ELR (cell line): ENCODE measurements at regions not wholly inside any gene's neighbourhood (a gene's known extent, or its start where the extent isn't known, plus 50 kb on each side); places are given as distances from the start of the nearest gene placed in this dataset.
A peak's percentile ranks its signal among the peaks of the same experiment; 100 is the strongest.
"Not testable (repeated sequence)": the region's sequence is repeated elsewhere in the genome, so short reads cannot be mapped to it uniquely, and the experiment has no call there.

ENCODE experiments used
- DNase-seq: peaks from one replicate; pipeline ENCODE4 v3.0.0-alpha.2; 2015; ENCODE audit warnings: low read depth

- peak; percentile 75 for DNase-seq
These were observed 549.1 kb downstream of the MN1 start for GRCh38 chr22:27252282-27253049.

- DNase-seq, result no peak
These were observed 548.3 kb downstream of the MN1 start for GRCh38 chr22:27253108-27253902.

DNA sequence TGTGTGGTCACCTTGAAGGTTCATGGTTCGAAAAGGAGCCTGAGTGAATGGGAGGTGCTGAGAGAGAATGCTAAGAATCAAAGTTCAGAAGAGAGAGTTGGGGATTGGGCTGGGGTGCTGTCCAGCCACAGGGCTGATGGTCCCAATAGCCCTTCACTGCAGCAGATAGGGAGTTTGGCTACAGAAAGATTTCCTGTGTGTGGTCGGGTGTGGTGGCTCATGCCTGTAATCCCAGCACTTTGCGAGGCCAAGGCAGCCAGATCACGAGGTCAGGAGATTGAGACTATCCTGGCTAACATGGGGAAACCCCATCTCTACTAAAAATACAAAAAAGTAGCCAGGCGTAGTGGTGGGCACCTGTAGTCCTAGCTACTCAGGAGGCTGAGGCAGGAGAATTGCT is 547.5 kb downstream of the MN1 start:
- DNase-seq, result not testable (repeated sequence)

DNA sequence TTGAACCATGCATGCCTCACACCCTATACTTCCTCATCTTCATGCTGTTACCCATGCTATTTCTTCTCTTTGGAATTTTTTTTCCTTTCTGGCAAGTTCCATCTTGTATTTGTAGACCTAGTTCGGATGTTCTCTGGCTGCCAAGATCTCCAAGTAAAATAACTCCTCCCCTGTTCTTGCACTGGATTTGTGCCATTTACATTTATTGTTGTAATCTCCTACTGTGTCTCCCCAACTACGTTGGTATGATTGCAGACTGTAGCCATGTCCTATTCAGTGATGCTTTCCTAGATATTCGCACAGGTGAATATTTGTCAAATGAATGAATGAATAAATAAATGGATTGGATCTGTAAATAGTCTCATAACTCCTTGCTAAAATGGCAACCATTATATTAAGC is 546.0 kb downstream of the MN1 start:
- DNase-seq, result no peak

GRCh38 chr22:27257987-27258386 is 543.6 kb downstream of the MN1 start:
- peak; percentile 6 for DNase-seq

DNA sequence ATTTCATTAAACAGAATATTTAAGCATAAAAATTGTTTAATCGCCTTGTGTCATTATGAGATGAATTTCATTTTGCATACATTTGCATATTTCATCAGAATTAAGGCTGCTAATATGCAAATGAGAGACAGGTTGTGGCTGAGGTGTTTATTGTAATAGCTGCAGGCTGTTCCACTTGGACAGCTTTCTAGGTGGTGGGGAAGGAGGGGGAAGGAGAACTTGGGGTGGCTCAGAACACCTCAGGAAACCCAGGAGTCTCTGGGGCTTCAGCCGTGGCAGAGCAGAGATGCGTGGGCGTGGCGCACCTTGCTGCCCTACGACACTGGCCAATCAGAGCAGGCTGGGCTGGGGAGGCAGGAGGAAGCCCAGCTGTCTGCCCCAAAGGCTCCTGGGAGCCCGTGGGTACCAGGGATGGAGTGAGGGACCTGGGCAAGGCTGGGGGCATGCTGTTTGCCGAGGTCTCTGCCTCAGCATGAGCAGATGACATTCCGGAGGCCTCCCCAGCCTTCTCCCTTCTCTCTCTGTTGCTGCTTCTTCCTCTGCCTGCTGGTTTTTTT is 542.9 kb downstream of the MN1 start:
- DNase-seq, result no peak

DNA sequence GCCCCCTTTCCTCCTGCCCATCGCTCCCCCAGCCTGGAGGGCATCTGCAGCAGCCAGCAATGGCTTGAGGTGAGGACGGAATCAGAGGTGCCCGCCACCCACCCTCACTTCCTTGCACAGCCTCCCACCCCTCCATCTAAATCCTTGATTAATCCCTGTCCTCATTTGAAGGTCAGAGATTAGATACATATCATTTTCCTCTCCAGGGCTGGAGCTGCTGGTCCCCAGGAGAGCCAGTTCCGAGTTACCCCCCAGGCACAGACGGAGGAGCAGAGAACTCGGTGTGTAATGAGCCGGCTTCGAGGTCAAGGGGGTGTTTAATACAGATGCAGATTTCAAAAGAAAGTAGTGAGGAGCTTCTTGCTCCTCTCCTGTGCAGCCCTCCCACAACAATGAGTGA is 542.1 kb downstream of the MN1 start:
- no peak for DNase-seq

DNA sequence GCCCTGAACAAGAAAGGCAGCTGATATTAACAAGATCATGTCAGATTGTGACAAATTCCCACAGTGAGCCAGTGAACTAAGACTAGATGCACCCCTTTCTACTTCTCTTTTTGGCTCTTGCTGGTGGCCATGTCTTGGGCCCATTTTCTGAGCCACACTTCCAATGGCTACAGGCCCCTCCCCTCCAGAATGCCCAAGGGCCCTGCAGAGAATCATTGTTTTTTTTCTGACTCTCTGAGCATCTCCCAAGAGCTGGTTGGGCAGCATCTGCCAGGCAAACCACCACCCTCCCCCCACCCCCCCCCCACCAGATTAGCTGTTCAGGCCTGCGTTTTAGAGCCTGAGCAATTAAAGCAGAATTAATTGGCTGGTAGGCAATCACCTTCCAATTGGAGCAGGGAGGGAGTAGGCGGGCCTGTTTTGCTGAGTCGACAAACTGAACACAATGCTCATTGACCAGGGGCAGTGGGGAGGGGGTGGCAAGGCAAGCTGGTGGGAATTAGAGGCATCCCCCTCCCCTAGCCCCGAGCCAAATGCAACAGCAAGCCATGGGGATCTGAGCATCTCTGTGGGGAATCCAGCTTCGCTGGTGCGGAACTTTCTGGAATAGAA is 541.4 kb downstream of the MN1 start:
- no peak for DNase-seq

DNA sequence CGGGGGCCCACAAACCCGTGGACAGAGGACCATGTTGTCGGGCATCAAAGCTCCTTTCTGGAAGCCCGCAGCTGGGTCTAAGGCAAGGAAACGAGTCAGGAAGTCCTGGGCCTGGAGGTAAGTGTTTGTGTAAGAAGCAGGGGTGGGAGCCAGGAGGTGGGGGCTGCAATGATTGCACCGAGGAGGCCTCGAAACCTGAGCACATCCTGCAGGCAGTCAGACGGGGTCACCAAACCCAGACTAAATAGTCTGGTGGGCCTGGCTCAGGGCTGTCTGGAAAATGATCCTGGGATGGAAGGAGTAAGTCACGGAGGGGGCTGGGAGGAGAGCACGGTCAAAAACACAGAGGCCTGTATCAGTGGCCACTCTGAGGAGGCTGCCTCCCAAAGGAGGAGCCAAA is 539.2 kb downstream of the MN1 start:
- DNase-seq, result no peak

DNA sequence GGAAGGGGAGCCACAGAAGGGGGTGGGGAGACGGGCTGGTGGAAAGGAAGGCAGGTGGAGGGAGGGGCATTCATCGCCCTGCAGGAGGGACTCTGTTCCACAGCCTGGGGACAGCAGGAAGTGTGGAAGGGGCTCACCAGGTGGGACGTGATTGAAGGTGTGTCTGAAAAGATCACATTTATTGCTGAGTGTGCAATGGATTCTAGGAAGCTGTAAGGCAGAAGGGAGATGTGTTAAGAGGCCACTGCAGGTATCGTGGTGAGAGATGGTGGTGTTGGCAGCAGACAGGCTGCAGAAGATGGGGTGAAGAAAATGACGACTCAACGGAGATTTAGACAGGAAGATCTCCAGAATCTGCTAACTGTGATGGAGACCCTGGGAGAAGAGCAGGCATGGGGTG is 537.4 kb downstream of the MN1 start:
- DNase-seq, result no peak

- no peak for DNase-seq
These were observed 534.4 kb downstream of the MN1 start for GRCh38 chr22:27267145-27267544.

DNA sequence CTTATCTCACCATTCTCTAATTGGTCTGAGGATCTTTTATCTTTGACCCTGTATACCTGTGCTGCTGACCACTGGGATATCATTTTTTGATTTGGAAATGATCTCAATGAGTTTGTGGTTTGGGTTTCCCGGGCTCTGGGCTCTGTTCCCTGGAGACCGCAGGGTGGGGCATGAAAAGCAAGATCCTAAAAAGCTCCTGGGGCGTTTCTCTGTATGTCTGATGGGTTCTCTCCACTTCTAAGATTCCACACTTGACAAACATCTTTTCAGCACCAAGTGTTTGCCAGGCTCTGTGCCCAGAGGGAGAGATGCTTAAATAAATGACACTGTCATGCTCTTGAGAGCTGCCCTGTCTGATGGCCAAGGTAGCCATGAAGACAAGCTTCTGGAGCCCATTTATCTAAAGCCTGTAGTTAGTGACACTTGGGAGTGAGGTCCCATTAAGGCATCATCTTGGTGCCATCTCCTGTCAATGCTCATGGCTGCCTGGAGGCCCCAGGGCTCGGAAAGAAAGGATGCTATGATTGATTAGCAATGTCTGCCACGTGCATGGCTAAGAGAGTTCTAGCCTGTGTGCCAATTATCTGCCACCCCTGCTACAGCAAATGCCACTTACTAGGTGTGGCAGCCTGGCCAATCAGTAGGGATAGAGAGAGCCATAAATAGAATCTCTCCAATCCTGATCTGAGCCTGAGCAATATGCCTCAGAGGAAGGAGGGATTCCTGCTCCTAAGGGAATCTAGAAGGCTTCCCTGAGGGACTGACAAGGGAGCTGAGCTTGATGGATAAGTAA is 531.6 kb downstream of the MN1 start:
- no peak for DNase-seq

DNA sequence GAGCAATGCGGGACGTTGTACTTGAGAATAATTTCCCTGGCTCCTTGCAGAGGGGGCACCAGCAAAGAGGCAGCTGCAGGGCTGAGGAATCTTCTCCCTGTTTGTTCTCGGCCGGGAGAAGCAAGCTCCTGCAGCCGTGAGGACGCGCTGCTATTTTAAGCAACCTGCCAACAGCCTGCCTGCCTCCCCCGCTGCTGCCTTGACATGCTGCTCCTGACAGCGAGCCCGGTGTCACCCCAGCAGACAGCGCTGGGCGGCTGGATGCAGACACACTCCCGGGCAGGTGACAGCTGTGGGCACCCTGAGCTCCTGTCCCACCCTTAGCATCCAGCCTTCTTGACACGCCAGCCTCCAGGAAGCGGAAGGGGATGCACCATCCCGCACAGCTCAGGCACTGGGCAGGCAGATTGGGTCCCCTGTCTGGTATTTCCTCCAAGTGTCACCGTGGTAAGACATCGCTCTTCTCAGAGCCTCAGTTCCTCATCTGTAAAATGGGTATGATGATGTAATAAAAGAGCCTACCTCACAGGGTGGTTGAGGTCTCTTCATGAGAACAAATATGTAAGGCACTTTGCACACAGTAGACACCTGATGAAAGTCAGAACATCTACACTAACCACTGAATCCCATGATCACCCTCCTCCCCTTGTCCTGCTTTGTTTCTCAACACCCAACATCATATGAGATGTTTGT is 530.6 kb downstream of the MN1 start:
- DNase-seq, result no peak

DNA sequence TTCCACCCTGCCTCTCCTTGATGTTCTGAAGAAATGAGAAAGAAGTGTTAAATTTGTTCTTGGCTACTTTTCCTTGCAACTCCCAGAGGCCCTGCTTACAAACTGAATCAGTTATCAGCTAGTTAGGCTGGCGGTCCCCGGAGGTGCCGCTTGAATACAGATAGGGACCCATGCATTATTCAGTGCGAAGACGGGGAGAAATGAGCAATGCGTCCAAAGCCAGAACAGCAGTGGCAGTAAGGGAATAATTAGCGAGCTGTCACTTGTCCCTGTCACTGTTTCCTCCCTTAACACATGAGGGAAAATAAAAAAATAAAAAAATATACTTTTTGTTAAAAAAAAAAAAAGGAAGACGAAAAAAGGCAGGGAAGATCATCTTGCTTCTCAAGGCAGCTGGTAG is 528.1 kb downstream of the MN1 start:
- DNase-seq, result no peak

GRCh38 chr22:27273853-27274252 is 527.7 kb downstream of the MN1 start:
- no peak for DNase-seq

- no peak for DNase-seq
These were observed 526.6 kb downstream of the MN1 start for GRCh38 chr22:27274770-27275449.

GRCh38 chr22:27278946-27279345 is 522.6 kb downstream of the MN1 start:
- no peak for DNase-seq

DNA sequence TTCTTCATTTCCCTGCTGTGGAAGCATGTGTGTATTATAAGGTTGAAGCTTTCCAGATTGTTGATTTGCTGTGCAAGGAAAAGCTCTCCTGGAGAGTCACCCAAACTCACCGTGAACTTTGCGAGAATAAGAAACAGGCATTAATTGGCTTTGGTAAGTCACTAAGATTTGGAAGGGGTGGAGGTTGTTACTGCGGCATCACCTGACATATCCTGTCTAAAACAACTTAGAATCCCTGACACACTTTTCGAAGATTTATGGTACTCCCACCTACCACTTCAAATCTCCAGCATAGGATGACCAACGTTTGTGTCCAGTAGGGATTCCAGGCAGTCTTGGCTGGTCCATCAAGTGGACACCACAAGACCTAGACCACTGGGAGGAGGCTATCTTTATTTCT is 518.3 kb downstream of the MN1 start:
- no peak for DNase-seq

DNA sequence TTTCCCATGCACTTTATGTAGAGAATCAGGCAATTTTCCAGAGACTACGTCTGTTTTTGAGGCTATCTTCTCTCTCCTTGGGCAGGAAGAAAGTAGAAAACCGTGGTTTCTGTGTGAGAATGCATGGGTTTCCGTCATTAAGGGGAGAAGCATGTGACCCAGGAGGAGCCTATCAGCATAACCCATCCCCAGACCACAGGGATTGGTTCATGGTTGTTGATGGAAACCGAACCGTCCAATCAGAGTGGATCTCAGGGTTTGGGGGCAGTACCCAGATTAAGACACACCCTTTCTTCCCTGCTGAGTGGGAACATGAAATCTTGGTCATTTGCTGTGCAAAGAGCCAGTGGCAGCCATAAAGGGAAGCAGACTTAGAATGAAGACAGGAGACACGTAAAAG is 517.8 kb downstream of the MN1 start:
- DNase-seq, result peak; percentile 18

- DNase-seq, result no peak
These were observed 517.2 kb downstream of the MN1 start for GRCh38 chr22:27284324-27284723.

- DNase-seq, result no peak
These were observed 514.8 kb downstream of the MN1 start for GRCh38 chr22:27286711-27287110.
